ENCODE measurements at regions not wholly inside any gene's neighbourhood (a gene's known extent, or its start where the extent isn't known, plus 50 kb on each side); places are given as distances from the start of the nearest gene placed in this dataset.

DNA sequence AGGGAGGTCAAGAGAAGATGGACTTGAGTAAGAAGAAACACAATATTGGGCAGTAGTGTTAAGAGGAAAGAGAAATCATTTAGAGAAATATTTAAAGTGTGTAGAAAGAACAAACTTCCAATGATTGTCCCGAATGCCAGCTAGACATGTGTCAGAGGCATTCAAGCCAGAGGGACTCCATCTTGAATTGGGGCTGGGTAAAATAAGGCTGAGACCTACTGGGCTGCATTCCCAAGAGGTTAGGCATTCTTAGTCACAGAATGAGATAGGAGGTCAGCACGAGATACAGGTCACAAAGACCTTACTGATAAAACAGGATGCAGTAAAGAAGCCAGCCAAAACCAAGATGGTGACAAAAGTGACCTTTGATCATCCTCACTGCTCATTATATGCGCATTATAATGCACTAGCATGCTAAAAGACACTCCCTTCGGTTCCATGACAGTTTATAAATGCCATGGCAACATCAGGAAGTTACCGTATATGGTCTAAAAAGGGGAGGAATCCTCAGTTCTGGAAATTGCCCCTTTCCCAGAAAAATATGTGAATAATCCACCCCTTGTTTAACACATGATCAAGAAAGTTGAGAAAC, 127.0 kb upstream of the IPO5 start:
- Histone ChIP-seq H3K27me3 (no peaks in the 10 kb centered on the region), H3K9me3 (no peaks in the 10 kb centered on the region), H3K27ac (no peak overlapping the region), H3K4me1 (no peaks in the 10 kb centered on the region), H3K36me3 (no peaks in the 10 kb centered on the region), H3K4me3 (no peak overlapping the region)
- intact Hi-C loops (cut with DNase I) = no loop called here
- DNase-seq (ENCODE audit: extremely low spot score in 2 of 2) = no peak
- TF ChIP-seq, protein P1, sequence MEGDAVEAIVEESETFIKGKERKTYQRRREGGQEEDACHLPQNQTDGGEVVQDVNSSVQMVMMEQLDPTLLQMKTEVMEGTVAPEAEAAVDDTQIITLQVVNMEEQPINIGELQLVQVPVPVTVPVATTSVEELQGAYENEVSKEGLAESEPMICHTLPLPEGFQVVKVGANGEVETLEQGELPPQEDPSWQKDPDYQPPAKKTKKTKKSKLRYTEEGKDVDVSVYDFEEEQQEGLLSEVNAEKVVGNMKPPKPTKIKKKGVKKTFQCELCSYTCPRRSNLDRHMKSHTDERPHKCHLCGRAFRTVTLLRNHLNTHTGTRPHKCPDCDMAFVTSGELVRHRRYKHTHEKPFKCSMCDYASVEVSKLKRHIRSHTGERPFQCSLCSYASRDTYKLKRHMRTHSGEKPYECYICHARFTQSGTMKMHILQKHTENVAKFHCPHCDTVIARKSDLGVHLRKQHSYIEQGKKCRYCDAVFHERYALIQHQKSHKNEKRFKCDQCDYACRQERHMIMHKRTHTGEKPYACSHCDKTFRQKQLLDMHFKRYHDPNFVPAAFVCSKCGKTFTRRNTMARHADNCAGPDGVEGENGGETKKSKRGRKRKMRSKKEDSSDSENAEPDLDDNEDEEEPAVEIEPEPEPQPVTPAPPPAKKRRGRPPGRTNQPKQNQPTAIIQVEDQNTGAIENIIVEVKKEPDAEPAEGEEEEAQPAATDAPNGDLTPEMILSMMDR (IDR thresholded peaks at IDR 0.05) = no peak
- TF ChIP-seq POLR2A (IDR thresholded peaks at IDR 0.05) (no peak), POLR2AphosphoS5 (IDR thresholded peaks at IDR 0.05; ENCODE audit: insufficient read depth in 1 of 2, low read depth in 1 of 2) (no peak)

- H3K9me3 ChIP-seq = peaks cover 4% of the 10 kb centered on the region
- no peaks in the 10 kb centered on the region for H3K4me1 ChIP-seq
- H3K27ac ChIP-seq = no peak overlapping the region
- no peak overlapping the region for H3K4me3 ChIP-seq
- no peaks in the 10 kb centered on the region for H3K36me3 ChIP-seq
- intact Hi-C loops (cut with DNase I) = no loop called here
- no peaks in the 10 kb centered on the region for H3K27me3 ChIP-seq
- no peak for DNase-seq (ENCODE audit: extremely low spot score in 2 of 2)
- TF ChIP-seq POLR2AphosphoS5 (IDR thresholded peaks at IDR 0.05; ENCODE audit: insufficient read depth in 1 of 2, low read depth in 1 of 2) = no peak
- TF ChIP-seq POLR2A (IDR thresholded peaks at IDR 0.05) = no peak
- TF ChIP-seq, protein P1 (IDR thresholded peaks at IDR 0.05) = no peak
Measured at GRCh38 chr13:97834250-97834649, 119.2 kb upstream of the IPO5 start.

- intact Hi-C loops (cut with DNase I) = no loop called here
- DNase-seq (ENCODE audit: extremely low spot score in 2 of 2) = no peak
- Histone ChIP-seq H3K9me3 (no peaks in the 10 kb centered on the region), H3K27ac (no peak overlapping the region), H3K36me3 (no peaks in the 10 kb centered on the region), H3K4me1 (no peaks in the 10 kb centered on the region), H3K27me3 (no peaks in the 10 kb centered on the region), H3K4me3 (no peak overlapping the region)
- TF ChIP-seq, protein P1 (IDR thresholded peaks at IDR 0.05) = no peak
- TF ChIP-seq POLR2A (IDR thresholded peaks at IDR 0.05) (no peak), POLR2AphosphoS5 (IDR thresholded peaks at IDR 0.05; ENCODE audit: insufficient read depth in 1 of 2, low read depth in 1 of 2) (no peak)
Measured at GRCh38 chr13:97843189-97843588, 110.3 kb upstream of the IPO5 start.

DNA sequence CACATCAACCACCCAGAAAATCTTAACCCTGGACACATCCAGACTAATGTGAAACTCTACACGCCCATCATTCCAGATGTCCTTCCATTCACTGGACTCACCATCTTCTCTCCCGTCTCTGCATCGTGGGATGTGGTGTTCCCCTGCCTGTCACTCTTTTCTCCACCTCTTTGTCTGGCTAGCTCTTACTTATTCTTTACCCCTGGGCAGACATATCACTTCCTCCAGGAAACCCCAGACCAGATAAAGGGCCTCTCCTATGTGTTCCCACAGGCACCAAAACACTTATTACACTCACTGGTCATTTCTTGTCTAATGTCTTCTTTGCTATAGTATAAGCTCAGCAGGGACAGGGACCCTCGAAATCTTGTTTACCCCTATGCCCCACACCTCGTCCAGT, 109.3 kb upstream of the IPO5 start:
- TF ChIP-seq, protein P1 (IDR thresholded peaks at IDR 0.05) = no peak
- TF ChIP-seq POLR2A (IDR thresholded peaks at IDR 0.05) = no peak
- TF ChIP-seq POLR2AphosphoS5 (IDR thresholded peaks at IDR 0.05; ENCODE audit: insufficient read depth in 1 of 2, low read depth in 1 of 2) = no peak
- Histone ChIP-seq H3K27me3 (no peaks in the 10 kb centered on the region), H3K4me3 (no peak overlapping the region), H3K9me3 (no peaks in the 10 kb centered on the region), H3K36me3 (no peaks in the 10 kb centered on the region), H3K27ac (no peak overlapping the region), H3K4me1 (no peaks in the 10 kb centered on the region)
- DNase-seq (ENCODE audit: extremely low spot score in 2 of 2) = no peak
- intact Hi-C loops (cut with DNase I) = no loop called here

DNA sequence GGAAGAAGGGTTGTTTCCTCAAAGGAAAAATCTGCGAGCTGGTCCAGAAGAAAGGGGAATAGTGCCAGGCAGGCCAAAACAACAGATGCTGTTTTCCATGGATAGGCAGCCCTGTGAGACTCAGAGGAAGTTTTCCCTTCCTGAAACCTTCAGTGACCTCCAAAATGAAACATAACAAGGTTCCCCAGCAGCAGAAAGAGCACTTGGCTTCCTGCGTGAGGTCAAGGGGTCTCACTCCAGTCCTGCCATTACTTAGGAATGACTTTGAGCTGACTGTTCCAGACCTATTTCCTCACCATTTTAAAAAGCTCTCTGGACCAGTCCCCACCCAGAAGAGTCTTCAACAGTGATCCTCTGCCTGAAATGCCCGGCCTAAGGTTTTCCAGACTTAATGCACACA, 104.6 kb upstream of the IPO5 start:
- no peak for DNase-seq (ENCODE audit: extremely low spot score in 2 of 2)
- no peaks in the 10 kb centered on the region for H3K36me3 ChIP-seq
- no peaks in the 10 kb centered on the region for H3K27me3 ChIP-seq
- intact Hi-C loops (cut with DNase I) = no loop called here
- H3K9me3 ChIP-seq = no peaks in the 10 kb centered on the region
- H3K27ac ChIP-seq = no peak overlapping the region
- no peaks in the 10 kb centered on the region for H3K4me1 ChIP-seq
- no peak overlapping the region for H3K4me3 ChIP-seq
- no peak for TF ChIP-seq POLR2AphosphoS5 (IDR thresholded peaks at IDR 0.05; ENCODE audit: insufficient read depth in 1 of 2, low read depth in 1 of 2)
- TF ChIP-seq POLR2A (IDR thresholded peaks at IDR 0.05) = no peak
- TF ChIP-seq, protein P1 (IDR thresholded peaks at IDR 0.05) = no peak

Data from vagina (tissue), 2 donors.